GM12878 (cell line): ENCODE measurements at regions not wholly inside any gene's neighbourhood (a gene's known extent, or its start where the extent isn't known, plus 50 kb on each side); places are given as distances from the start of the nearest gene placed in this dataset.

Experiments
- ATAC-seq: fragments of 200-7000 bp; cut with Tn5 transposase; 3 replicates; pipeline ENCODE4 v1.9.1; 2020; ENCODE audit warnings: mild to moderate bottlenecking, moderate library complexity
- BruUV-seq: library from RNA; stranded (reverse); fragments of 400-500 nt; replicated peaks from 2 replicates; lab custom pipeline; 2021; lab: Mats Ljungman, UMichigan
- CTCF ChIA-PET: fragments of 300-600 bp; sonication (Branson Sonifier 250); formaldehyde crosslinking; extraction: SDS; loops from one replicate; lab custom pipeline; 2021; ENCODE audit warnings: inconsistent platforms; lab: Yijun Ruan, JAX
- POLR2A ChIA-PET: fragments of 350-600 bp; formaldehyde crosslinking; extraction: SDS; loops from one replicate; lab custom pipeline; 2021; ENCODE audit warnings: inconsistent platforms; lab: Charles Lee
- RAD21 ChIA-PET: fragments of 300-600 bp; sonication (Branson Sonifier 250); formaldehyde crosslinking; loops from one replicate; lab custom pipeline; 2023; ENCODE audit warnings: antibody characterized with exemption; ENCODE audit not compliant: unreplicated experiment; lab: Charles Lee
- SMC1A ChIA-PET: fragments of 300-600 bp; sonication (Branson Sonifier 250); formaldehyde crosslinking; loops from one replicate; lab custom pipeline; 2023; ENCODE audit not compliant: unreplicated experiment, uncharacterized antibody; lab: Charles Lee
- DNase-seq: peaks from one replicate; pipeline ENCODE4 v3.0.0-alpha.2; 2011; ENCODE audit warnings: low read depth, low spot score
- FAIRE-seq: peaks from 3 replicates; lab custom pipeline; 2011; peaks lifted over from hg19 to GRCh38; lab: Jason Lieb, UNC
- H2AFZ ChIP-seq: 2 replicates; pipeline ENCODE4 v1.6.0; 2011; ENCODE audit warnings: low read depth, low read length, control low read depth; ENCODE audit not compliant: control insufficient read depth
- H3K27ac ChIP-seq: 2 replicates; pipeline ENCODE4 v1.5.1; 2011; ENCODE audit warnings: control low read depth; ENCODE audit not compliant: control insufficient read depth, insufficient read depth
- H3K27me3 ChIP-seq, 2 experiments: replicated peaks in 1 of 2; 2 replicates each; pipeline versions ENCODE4 v1.6.0 to v1.6.1; 2011; ENCODE audit warnings: low read length in 1 of 2; ENCODE audit not compliant: control insufficient read depth in 2 of 2, insufficient read depth in 2 of 2
- H3K36me3 ChIP-seq, 2 experiments: 2 replicates each; pipeline ENCODE4 v1.5.1; 2011; ENCODE audit warnings: low read length in 1 of 2; ENCODE audit not compliant: control insufficient read depth in 2 of 2, insufficient read depth in 2 of 2
- H3K4me1 ChIP-seq: 2 replicates; pipeline ENCODE4 v1.6.1; 2011; ENCODE audit warnings: mild to moderate bottlenecking, low read length, moderate library complexity, mixed read lengths; ENCODE audit not compliant: control insufficient read depth, insufficient read depth
- H3K4me2 ChIP-seq: 2 replicates; pipeline ENCODE4 v1.6.0; 2011; ENCODE audit warnings: control low read depth; ENCODE audit not compliant: control insufficient read depth, insufficient read depth
- H3K4me3 ChIP-seq: fragments of 200-600 bp; sonication (generic); 2 replicates; pipeline ENCODE4 v1.5.1; 2016
- H3K79me2 ChIP-seq: 2 replicates; pipeline ENCODE4 v1.6.0; 2011; ENCODE audit warnings: low read length; ENCODE audit not compliant: control insufficient read depth, insufficient read depth
- H3K9ac ChIP-seq: 2 replicates; pipeline ENCODE4 v1.8.0; 2011; ENCODE audit warnings: low read length, control low read depth, mixed read lengths; ENCODE audit not compliant: control insufficient read depth, insufficient read depth
- H3K9me3 ChIP-seq: replicated peaks from 3 replicates; pipeline ENCODE4 v1.5.1; 2011; ENCODE audit warnings: mild to moderate bottlenecking, low read length; ENCODE audit not compliant: control insufficient read depth, insufficient read depth
- H4K20me1 ChIP-seq: 2 replicates; pipeline ENCODE4 v1.6.0; 2011; ENCODE audit not compliant: control insufficient read depth, insufficient read depth
- MEF2B ChIP-seq: fragments of 450-650 bp; IDR thresholded peaks from 2 replicates; pipeline ENCODE4 v1.6.1; 2018; ENCODE audit warnings: mild to moderate bottlenecking, moderate library complexity; ENCODE audit not compliant: partially characterized antibody, poor library complexity, severe bottlenecking
- PBX3 ChIP-seq: IDR thresholded peaks from 2 replicates; pipeline ENCODE4 v1.6.1; 2011; ENCODE audit warnings: mild to moderate bottlenecking, low read depth, low read length, moderate library complexity; ENCODE audit not compliant: insufficient replicate concordance
- SIN3A ChIP-seq: IDR thresholded peaks from 2 replicates; pipeline ENCODE4 v1.6.1; 2012; ENCODE audit warnings: low read depth, low read length, improper control_type of control experiment
- ZBTB40 ChIP-seq: fragments of 450-650 bp; IDR thresholded peaks from 2 replicates; pipeline ENCODE4 v1.6.1; 2016; ENCODE audit warnings: mild to moderate bottlenecking, moderate library complexity, borderline replicate concordance
- WGBS: methylation state at CpG from one replicate; pipeline ENCODE4 v1.1.6; 2016; ENCODE audit warnings: low lambda C conversion rate; ENCODE audit not compliant: insufficient replicate concordance, insufficient coverage; ENCODE audit errors: missing lambda C conversion rate; 5-methylcytosine and 5-hydroxymethylcytosine counted together
- in situ Hi-C: fragments of 300-500 bp; cut with MboI; formaldehyde crosslinking; loops from 9 replicates; pipeline ENCODE4 v1.14.3; 2018; ENCODE audit warnings: mixed read lengths
- intact Hi-C: fragments of 100-400 bp; cut with micrococcal nuclease; formaldehyde crosslinking; loops from one replicate; pipeline ENCODE4 v1.14.2; 2022; ENCODE audit not compliant: unreplicated experiment

GRCh38 chr11:15901054-15901453, 455.3 kb downstream of the SOX6 start:
- no peaks in the 10 kb centered on the region for H3K4me1 ChIP-seq
- intact Hi-C loops: no loop called here
- H3K27me3 ChIP-seq: no peaks in the 10 kb centered on the region; a peak in 1 of 4 replicates
- in situ Hi-C loops: no loop called here
- WGBS: 35% methylated on average over 6 of the region's 6 CpGs
- ChIA-PET CTCF (interaction anchor here (1.5 kb wide), 1 partner anchor 30 kb away, joined by 6 read pairs; no protein-coding TSS in a partner anchor), SMC1A (no interaction called here), RAD21 (no interaction called here), POLR2A (no interaction called here)
- TF ChIP-seq ZBTB40: no peak
- TF ChIP-seq MEF2B: peak; percentile 39
- no peak for TF ChIP-seq SIN3A
- no peak for TF ChIP-seq PBX3
- FAIRE-seq (no peak), ATAC-seq (no peak), DNase-seq (no peak)
- no peaks in the 10 kb centered on the region for H3K36me3 ChIP-seq
- no peak overlapping the region for H2AFZ ChIP-seq
- no peak overlapping the region for H3K4me3 ChIP-seq
- no TSS peak for BruUV-seq
- no peaks in the 10 kb centered on the region for H4K20me1 ChIP-seq
- H3K27ac ChIP-seq: no peak overlapping the region
- no peaks in the 10 kb centered on the region for H3K79me2 ChIP-seq
- H3K4me2 ChIP-seq: no peak overlapping the region
- no peaks in the 10 kb centered on the region for H3K9me3 ChIP-seq
- H3K9ac ChIP-seq: no peak overlapping the region
